Type B pancreatic cell (in vitro differentiated cells): ENCODE measurements at regions not wholly inside any gene's neighbourhood (a gene's known extent, or its start where the extent isn't known, plus 50 kb on each side); places are given as distances from the start of the nearest gene placed in this dataset.

Source experiments
- DNase-seq: peaks from one replicate; pipeline ENCODE4 v3.0.0; 2021; ENCODE audit warnings: mixed read lengths; ENCODE audit not compliant: unreplicated experiment; ENCODE audit errors: extremely low spot score
- H3K27ac Mint-ChIP-seq: 2 replicates; pipeline ENCODE4 v1.8.0; 2021; ENCODE audit warnings: mild to moderate bottlenecking, mixed read lengths
- H3K27me3 Mint-ChIP-seq: 2 replicates; pipeline ENCODE4 v1.8.0; 2021; ENCODE audit warnings: mixed read lengths
- H3K36me3 Mint-ChIP-seq: 2 replicates; pipeline ENCODE4 v1.8.0; 2021; ENCODE audit warnings: mixed read lengths
- H3K4me1 Mint-ChIP-seq: one replicate; pipeline ENCODE4 v1.8.0; 2021; ENCODE audit warnings: mixed read lengths; ENCODE audit not compliant: unreplicated experiment
- H3K4me3 Mint-ChIP-seq: 2 replicates; pipeline ENCODE4 v1.8.0; 2021; ENCODE audit warnings: mild to moderate bottlenecking, mixed read lengths
- H3K9me3 Mint-ChIP-seq: 2 replicates; pipeline ENCODE4 v1.8.0; 2021; ENCODE audit warnings: mixed read lengths
- CTCF ChIP-seq: fragments of 200-600 bp; sonication (generic); conservative IDR thresholded peaks from 2 replicates; pipeline ENCODE4 v1.5.0; 2021; ENCODE audit warnings: antibody characterized with exemption, mild to moderate bottlenecking

GRCh38 chr22:27116312-27117086 is 459.1 kb downstream of the MIAT start:
- Mint-ChIP-seq H3K36me3 (no peaks in the 10 kb centered on the region), H3K4me1 (peaks cover 19% of the 10 kb centered on the region), H3K27me3 (peaks cover 6% of the 10 kb centered on the region), H3K4me3 (no peak overlapping the region), H3K27ac (no peak overlapping the region), H3K9me3 (peaks cover 1% of the 10 kb centered on the region)
- no peak for DNase-seq
- TF ChIP-seq CTCF: no peak

- H3K27me3 Mint-ChIP-seq: peaks cover 7% of the 10 kb centered on the region
- no peak overlapping the region for H3K27ac Mint-ChIP-seq
- no peak overlapping the region for H3K4me3 Mint-ChIP-seq
- H3K36me3 Mint-ChIP-seq: no peaks in the 10 kb centered on the region
- H3K4me1 Mint-ChIP-seq: no peaks in the 10 kb centered on the region
- DNase-seq: no peak
- TF ChIP-seq CTCF: no peak
- peaks cover 5% of the 10 kb centered on the region for H3K9me3 Mint-ChIP-seq
Observed at GRCh38 chr22:27120036-27120435, 462.6 kb downstream of the MIAT start.

- Mint-ChIP-seq H3K27me3 (peaks cover 15% of the 10 kb centered on the region), H3K4me1 (no peaks in the 10 kb centered on the region), H3K27ac (no peak overlapping the region), H3K9me3 (peaks cover 5% of the 10 kb centered on the region), H3K4me3 (no peak overlapping the region), H3K36me3 (no peaks in the 10 kb centered on the region)
- no peak for DNase-seq
- no peak for TF ChIP-seq CTCF
Observed at GRCh38 chr22:27122574-27122973, 465.2 kb downstream of the MIAT start.

- no peak for DNase-seq
- Mint-ChIP-seq H3K4me1 (no peaks in the 10 kb centered on the region), H3K36me3 (no peaks in the 10 kb centered on the region), H3K9me3 (peaks cover 5% of the 10 kb centered on the region), H3K27ac (no peak overlapping the region), H3K27me3 (peaks cover 15% of the 10 kb centered on the region), H3K4me3 (no peak overlapping the region)
- no peak for TF ChIP-seq CTCF
Observed at GRCh38 chr22:27123880-27124279, 466.5 kb downstream of the MIAT start.

GRCh38 chr22:27124351-27124966 is 467.1 kb downstream of the MIAT start:
- Mint-ChIP-seq H3K27me3 (peaks cover 19% of the 10 kb centered on the region), H3K36me3 (no peaks in the 10 kb centered on the region), H3K9me3 (peaks cover 5% of the 10 kb centered on the region), H3K4me1 (no peaks in the 10 kb centered on the region), H3K27ac (no peak overlapping the region), H3K4me3 (no peak overlapping the region)
- no peak for DNase-seq
- TF ChIP-seq CTCF: no peak
